Glutamatergic neuron (in vitro differentiated cells): ENCODE measurements at regions not wholly inside any gene's neighbourhood (a gene's known extent, or its start where the extent isn't known, plus 50 kb on each side); places are given as distances from the start of the nearest gene placed in this dataset.

Experiments used
- DNase-seq: peaks from one replicate; pipeline ENCODE4 v3.0.0; 2022
- H3K27ac Mint-ChIP-seq: one replicate; pipeline ENCODE4 v1.8.0; 2020; ENCODE audit warnings: mild to moderate bottlenecking, mixed read lengths, inconsistent platforms; ENCODE audit not compliant: unreplicated experiment
- H3K27me3 Mint-ChIP-seq: one replicate; pipeline ENCODE4 v1.8.0; 2020; ENCODE audit warnings: mild to moderate bottlenecking, moderate library complexity, mixed read lengths, inconsistent platforms; ENCODE audit not compliant: unreplicated experiment
- H3K36me3 Mint-ChIP-seq: one replicate; pipeline ENCODE4 v1.8.0; 2020; ENCODE audit warnings: mild to moderate bottlenecking, mixed read lengths, inconsistent platforms; ENCODE audit not compliant: unreplicated experiment
- H3K4me1 Mint-ChIP-seq: one replicate; pipeline ENCODE4 v1.8.0; 2020; ENCODE audit warnings: mild to moderate bottlenecking, low read depth, mixed read lengths, inconsistent platforms; ENCODE audit not compliant: unreplicated experiment
- H3K4me3 Mint-ChIP-seq: one replicate; pipeline ENCODE4 v1.8.0; 2020; ENCODE audit warnings: mild to moderate bottlenecking, mixed read lengths, inconsistent platforms; ENCODE audit not compliant: unreplicated experiment
- H3K9me3 Mint-ChIP-seq: one replicate; pipeline ENCODE4 v1.8.0; 2020; ENCODE audit warnings: mild to moderate bottlenecking, moderate library complexity, mixed read lengths, inconsistent platforms; ENCODE audit not compliant: unreplicated experiment
- TF ChIP-seq, protein P1 (sequence below): fragments of 200-600 bp; sonication (generic); IDR thresholded peaks from one replicate; pipeline ENCODE4 v1.5.0; 2021; ENCODE audit not compliant: partially characterized antibody, unreplicated experiment

DNA sequence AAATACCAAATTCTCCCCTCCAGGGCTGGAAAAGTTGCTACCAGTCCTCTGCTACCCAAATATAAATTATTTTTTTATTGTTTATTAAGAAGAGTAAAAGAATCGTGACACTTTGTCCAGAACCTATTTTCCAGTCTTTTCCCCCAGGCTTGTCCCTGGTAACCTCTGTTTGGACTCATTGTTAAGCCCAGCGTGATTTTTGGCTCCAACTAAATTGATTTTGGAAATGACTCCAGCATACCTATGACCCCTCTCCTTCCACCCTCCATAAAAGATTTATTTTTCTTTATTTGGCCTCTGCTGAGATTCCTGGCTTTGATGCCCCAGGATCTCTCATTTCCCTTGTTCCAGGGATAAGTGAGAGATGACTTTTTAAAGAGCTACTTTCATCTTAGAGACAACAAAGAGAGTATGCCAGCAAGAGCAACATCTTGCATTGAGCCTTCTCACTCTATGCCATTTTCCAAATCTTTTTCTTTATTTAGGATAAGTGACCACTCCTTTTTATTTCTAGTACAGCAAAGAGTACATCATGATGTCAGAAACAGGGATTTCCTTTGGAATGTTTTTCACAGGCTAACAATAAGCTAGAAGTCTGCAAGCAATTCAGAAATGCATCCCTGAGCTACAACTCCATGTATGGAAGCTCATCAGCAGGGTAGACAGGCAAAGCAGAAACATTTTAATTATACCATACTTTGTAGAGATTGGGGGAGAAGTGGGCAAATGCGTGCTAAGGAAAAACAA lies 75.8 kb downstream of the DAD1 start:
- Mint-ChIP-seq H3K9me3 (peaks cover 1% of the 10 kb centered on the region), H3K36me3 (no peaks in the 10 kb centered on the region), H3K27me3 (no peaks in the 10 kb centered on the region), H3K4me1 (peaks cover 3% of the 10 kb centered on the region), H3K27ac (no peak overlapping the region), H3K4me3 (no peak overlapping the region)
- no peak for DNase-seq
- TF ChIP-seq, protein P1, sequence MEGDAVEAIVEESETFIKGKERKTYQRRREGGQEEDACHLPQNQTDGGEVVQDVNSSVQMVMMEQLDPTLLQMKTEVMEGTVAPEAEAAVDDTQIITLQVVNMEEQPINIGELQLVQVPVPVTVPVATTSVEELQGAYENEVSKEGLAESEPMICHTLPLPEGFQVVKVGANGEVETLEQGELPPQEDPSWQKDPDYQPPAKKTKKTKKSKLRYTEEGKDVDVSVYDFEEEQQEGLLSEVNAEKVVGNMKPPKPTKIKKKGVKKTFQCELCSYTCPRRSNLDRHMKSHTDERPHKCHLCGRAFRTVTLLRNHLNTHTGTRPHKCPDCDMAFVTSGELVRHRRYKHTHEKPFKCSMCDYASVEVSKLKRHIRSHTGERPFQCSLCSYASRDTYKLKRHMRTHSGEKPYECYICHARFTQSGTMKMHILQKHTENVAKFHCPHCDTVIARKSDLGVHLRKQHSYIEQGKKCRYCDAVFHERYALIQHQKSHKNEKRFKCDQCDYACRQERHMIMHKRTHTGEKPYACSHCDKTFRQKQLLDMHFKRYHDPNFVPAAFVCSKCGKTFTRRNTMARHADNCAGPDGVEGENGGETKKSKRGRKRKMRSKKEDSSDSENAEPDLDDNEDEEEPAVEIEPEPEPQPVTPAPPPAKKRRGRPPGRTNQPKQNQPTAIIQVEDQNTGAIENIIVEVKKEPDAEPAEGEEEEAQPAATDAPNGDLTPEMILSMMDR: no peak

DNA sequence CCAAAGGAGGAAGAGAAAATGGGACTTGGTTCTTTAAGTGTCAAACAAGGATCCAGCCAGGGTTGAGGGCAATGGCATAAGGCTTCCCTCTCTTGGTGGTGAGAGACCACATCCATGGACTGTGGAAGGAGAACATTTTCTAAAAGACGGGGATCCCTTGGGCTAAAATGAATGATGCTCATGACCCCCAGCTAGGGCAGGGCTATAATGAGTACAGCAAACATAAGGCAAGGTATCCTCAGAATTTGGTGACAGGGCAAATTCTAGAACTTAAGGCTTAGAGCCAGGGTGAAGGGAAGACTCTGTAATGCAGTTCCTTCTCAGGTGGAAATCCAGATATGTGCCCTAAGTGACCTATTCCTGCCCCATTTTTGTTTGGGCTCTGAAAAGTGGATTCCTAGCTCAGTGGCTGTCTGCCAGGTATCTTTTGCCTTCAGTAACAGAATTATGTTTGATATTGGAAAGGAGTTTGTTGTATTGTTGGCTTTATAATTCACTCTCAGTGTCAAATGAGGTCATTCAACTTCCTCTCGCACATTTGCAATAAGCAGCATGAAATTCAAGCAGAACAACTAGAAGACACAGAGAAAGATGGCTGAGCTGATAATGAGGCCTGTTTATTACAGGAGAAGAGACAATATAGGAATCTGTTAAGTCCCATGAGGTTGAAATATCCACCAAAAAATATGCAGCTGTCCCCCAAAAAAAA lies 76.8 kb downstream of the DAD1 start:
- H3K36me3 Mint-ChIP-seq: no peaks in the 10 kb centered on the region
- H3K4me1 Mint-ChIP-seq: peaks cover 3% of the 10 kb centered on the region
- no peak for DNase-seq
- TF ChIP-seq, protein P1: no peak
- H3K4me3 Mint-ChIP-seq: no peak overlapping the region
- H3K27ac Mint-ChIP-seq: no peak overlapping the region
- H3K27me3 Mint-ChIP-seq: no peaks in the 10 kb centered on the region
- H3K9me3 Mint-ChIP-seq: peaks cover 1% of the 10 kb centered on the region

GRCh38 chr14:22510527-22511110 lies 78.4 kb downstream of the DAD1 start:
- H3K27me3 Mint-ChIP-seq: peaks cover 4% of the 10 kb centered on the region

GRCh38 chr14:22509751-22510300 lies 79.2 kb downstream of the DAD1 start:
- Mint-ChIP-seq H3K36me3 (no peaks in the 10 kb centered on the region), H3K27me3 (peaks cover 4% of the 10 kb centered on the region), H3K27ac (no peak overlapping the region), H3K4me1 (peaks cover 10% of the 10 kb centered on the region), H3K4me3 (no peak overlapping the region), H3K9me3 (peaks cover 3% of the 10 kb centered on the region)
- DNase-seq: no peak
- TF ChIP-seq, protein P1: no peak

More at GRCh38 chr14:22510527-22511110, 78.4 kb downstream of the DAD1 start:
- Mint-ChIP-seq H3K9me3 (peaks cover 3% of the 10 kb centered on the region), H3K36me3 (no peaks in the 10 kb centered on the region), H3K4me3 (no peak overlapping the region), H3K4me1 (peaks cover 10% of the 10 kb centered on the region), H3K27ac (no peak overlapping the region)
- TF ChIP-seq, protein P1: no peak
- DNase-seq: no peak
